Kidney (tissue), 13 donors: ENCODE measurements at regions not wholly inside any gene's neighbourhood (a gene's known extent, or its start where the extent isn't known, plus 50 kb on each side); places are given as distances from the start of the nearest gene placed in this dataset.

Experiments
- DNase-seq, 5 donors: peaks; one replicate each; pipeline ENCODE4 v3.0.0-alpha.2; 2013 to 2020
- FAIRE-seq: peaks from 2 replicates; lab custom pipeline; 2012; peaks lifted over from hg19 to GRCh38; lab: Jason Lieb, UNC
- H3K27ac ChIP-seq, 2 donors: one replicate each; pipeline ENCODE4 v1.7.0; 2013; ENCODE audit warnings: low read depth in 2 of 2, low read length in 2 of 2, inconsistent platforms in 1 of 2
- H3K27me3 ChIP-seq: one replicate; pipeline ENCODE4 v1.7.1; 2013; ENCODE audit warnings: low read length, inconsistent platforms; ENCODE audit not compliant: control insufficient read depth, insufficient read depth
- H3K36me3 ChIP-seq, 3 donors: one replicate each; pipeline versions ENCODE4 v1.7.0 to v1.7.1; 2013; ENCODE audit warnings: low read length in 3 of 3, control low read depth in 1 of 3, inconsistent platforms in 1 of 3; ENCODE audit not compliant: insufficient read depth in 3 of 3, control insufficient read depth in 2 of 3
- H3K4me1 ChIP-seq, 3 donors: one replicate each; pipeline versions ENCODE4 v1.7.0 to v1.7.1; 2013; ENCODE audit warnings: low read length in 3 of 3, inconsistent platforms in 1 of 3, low read depth in 1 of 3; ENCODE audit not compliant: control insufficient read depth in 2 of 3, insufficient read depth in 2 of 3
- H3K4me3 ChIP-seq, 3 donors: one replicate each; pipeline versions ENCODE4 v1.7.0 to v1.8.1; 2013; ENCODE audit warnings: low read length in 3 of 3, control low read depth in 1 of 3, inconsistent platforms in 1 of 3
- H3K9ac ChIP-seq, 3 donors: one replicate each; pipeline versions ENCODE4 v1.7.0 to v1.7.1; 2013; ENCODE audit warnings: low read length in 3 of 3, control low read depth in 1 of 3, inconsistent platforms in 1 of 3
- H3K9me3 ChIP-seq, 3 donors: one replicate each; pipeline versions ENCODE4 v1.7.0 to v1.7.1; 2013; ENCODE audit warnings: low read length in 3 of 3, control low read depth in 1 of 3, inconsistent platforms in 1 of 3; ENCODE audit not compliant: control insufficient read depth in 2 of 3, insufficient read depth in 1 of 3
- intact Hi-C: fragments of 100-400 bp; cut with DNase I; formaldehyde crosslinking; loops from one replicate; pipeline ENCODE4 v1.11.1; 2022
- TF ChIP-seq, protein P1 (sequence below): IDR thresholded peaks from 3 replicates; pipeline ENCODE4 v1.5.1; 2012; ENCODE audit warnings: mild to moderate bottlenecking, moderate library complexity, borderline replicate concordance; ENCODE audit not compliant: insufficient read depth; ENCODE audit errors: extremely low read depth
- donor health status: control.
- donor health status: control.
- donor health status: control.
- donor health status: control.
- donor health status: control.
- donor health status: DM: yes; HTN: yes; CAD: no.
- donor health status: Normal renal cell carcinoma (clear cell type).

DNA sequence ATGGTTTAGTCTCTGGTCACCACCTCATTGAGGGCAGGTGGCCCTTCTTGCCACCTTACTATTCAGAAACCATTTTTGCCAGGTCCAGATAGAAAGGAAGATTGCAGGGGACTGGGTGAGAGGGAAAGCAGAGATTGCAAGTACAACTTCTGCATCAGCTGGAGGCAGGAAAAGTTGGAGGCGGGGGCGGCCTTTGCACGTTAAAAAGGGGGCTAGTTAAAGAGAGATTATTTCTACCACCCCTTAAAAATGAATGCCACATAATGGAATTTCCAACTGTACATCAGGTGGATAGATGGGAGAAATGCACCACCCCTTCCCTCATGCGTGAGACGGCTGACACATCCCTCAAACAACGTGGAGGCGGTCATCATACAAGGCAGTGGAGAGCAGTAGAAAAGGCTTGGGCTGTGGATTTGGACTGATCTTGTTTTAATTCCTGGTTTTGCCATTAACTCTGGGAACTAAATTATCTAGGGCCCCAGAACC, 95.4 kb upstream of the CNKSR3 start:
- TF ChIP-seq, protein P1, sequence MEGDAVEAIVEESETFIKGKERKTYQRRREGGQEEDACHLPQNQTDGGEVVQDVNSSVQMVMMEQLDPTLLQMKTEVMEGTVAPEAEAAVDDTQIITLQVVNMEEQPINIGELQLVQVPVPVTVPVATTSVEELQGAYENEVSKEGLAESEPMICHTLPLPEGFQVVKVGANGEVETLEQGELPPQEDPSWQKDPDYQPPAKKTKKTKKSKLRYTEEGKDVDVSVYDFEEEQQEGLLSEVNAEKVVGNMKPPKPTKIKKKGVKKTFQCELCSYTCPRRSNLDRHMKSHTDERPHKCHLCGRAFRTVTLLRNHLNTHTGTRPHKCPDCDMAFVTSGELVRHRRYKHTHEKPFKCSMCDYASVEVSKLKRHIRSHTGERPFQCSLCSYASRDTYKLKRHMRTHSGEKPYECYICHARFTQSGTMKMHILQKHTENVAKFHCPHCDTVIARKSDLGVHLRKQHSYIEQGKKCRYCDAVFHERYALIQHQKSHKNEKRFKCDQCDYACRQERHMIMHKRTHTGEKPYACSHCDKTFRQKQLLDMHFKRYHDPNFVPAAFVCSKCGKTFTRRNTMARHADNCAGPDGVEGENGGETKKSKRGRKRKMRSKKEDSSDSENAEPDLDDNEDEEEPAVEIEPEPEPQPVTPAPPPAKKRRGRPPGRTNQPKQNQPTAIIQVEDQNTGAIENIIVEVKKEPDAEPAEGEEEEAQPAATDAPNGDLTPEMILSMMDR: no peak
- Histone ChIP-seq H3K9ac (no peak overlapping the region), H3K4me1 (no peaks in the 10 kb centered on the region), H3K36me3 (no peaks in the 10 kb centered on the region), H3K4me3 (no peak overlapping the region), H3K9me3 (no peaks in the 10 kb centered on the region), H3K27me3 (no peaks in the 10 kb centered on the region), H3K27ac (no peak overlapping the region)
- DNase-seq: no peak
- no peak for FAIRE-seq
- intact Hi-C loops: no loop called here

DNA sequence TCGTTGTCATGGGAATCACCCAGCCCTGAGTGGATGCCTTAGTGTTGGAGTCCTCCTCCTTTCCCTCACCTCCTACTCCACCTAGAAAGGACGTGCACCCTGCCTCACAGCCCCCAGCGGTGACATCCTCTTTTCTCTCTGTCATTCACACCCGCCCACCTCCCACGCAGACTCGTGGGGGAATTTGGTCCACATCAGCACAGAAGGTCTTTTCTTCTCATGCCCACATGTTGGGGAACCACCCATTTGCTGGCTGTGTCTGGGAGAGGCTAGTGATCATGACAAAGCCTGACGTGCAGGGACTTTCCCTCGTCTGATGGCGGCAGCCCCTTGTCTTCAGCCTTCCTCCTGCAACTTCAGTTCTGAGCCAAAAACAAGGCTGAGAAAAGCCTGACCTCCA, 96.0 kb upstream of the CNKSR3 start:
- TF ChIP-seq, protein P1: no peak
- Histone ChIP-seq H3K4me3 (no peak overlapping the region), H3K27me3 (no peaks in the 10 kb centered on the region), H3K9ac (no peak overlapping the region), H3K27ac (no peak overlapping the region), H3K36me3 (no peaks in the 10 kb centered on the region), H3K4me1 (no peaks in the 10 kb centered on the region), H3K9me3 (no peaks in the 10 kb centered on the region)
- no peak for FAIRE-seq
- intact Hi-C loops: no loop called here
- DNase-seq: no peak

DNA sequence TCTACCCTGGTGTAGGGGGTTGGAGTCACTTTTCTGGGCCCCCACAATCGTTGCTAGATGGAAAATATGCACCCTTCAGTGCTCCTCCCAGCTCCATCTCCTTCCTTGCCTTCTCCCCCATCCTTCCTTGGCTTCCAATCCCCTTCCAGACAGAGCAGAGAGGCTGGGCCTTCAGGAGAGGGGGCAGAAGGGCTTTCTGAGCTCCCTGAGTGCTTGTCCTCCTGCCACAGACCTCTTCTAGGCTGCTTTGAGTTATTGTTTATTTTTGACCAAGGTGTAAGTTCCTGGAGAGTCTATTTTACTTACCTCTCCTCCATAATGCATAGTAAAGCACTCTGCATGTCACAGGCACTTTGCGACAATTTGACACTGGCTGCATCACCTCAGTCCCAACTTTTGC, 96.4 kb upstream of the CNKSR3 start:
- H3K36me3 ChIP-seq: no peaks in the 10 kb centered on the region
- no peak for DNase-seq
- intact Hi-C loops: no loop called here
- TF ChIP-seq, protein P1: no peak
- H3K9me3 ChIP-seq: no peaks in the 10 kb centered on the region
- no peak overlapping the region for H3K27ac ChIP-seq
- no peak overlapping the region for H3K4me3 ChIP-seq
- no peak for FAIRE-seq
- no peaks in the 10 kb centered on the region for H3K27me3 ChIP-seq
- no peak overlapping the region for H3K9ac ChIP-seq
- no peaks in the 10 kb centered on the region for H3K4me1 ChIP-seq

DNA sequence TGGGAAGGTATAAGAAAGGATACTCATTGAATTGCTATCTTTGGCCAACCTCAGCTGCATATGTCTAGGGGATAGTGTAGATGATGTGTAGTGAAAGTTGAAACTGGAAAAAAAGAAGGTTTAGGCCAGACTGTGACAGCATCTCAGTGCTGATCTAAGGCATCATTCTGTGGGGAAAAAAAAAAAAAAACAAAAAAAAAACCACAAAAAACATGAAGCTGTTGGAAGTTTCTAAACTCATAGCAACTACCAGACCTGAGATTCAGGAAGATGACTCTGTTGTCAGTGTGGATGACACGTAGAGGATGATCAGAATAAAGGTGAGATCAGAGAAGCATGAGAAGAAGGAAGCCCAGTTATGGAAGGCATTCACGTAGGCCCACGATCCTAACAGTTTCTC, 100.8 kb upstream of the CNKSR3 start:
- FAIRE-seq: no peak
- H3K9ac ChIP-seq: no peak overlapping the region
- intact Hi-C loops: no loop called here

More for the DNA sequence above, 100.8 kb upstream of the CNKSR3 start:
- Histone ChIP-seq H3K27ac (no peak overlapping the region), H3K9me3 (no peaks in the 10 kb centered on the region), H3K4me1 (peaks cover 0 to 8% (median 4%) of the 10 kb centered on the region in 3 donors), H3K4me3 (no peak overlapping the region), H3K27me3 (no peaks in the 10 kb centered on the region), H3K36me3 (no peaks in the 10 kb centered on the region)
- DNase-seq: no peak
- TF ChIP-seq, protein P1: no peak
